Activated T-cell treated with anti-CD3 and anti-CD28 coated beads, Interleukin-2, amount 50 U/mL, for 4 hours (primary cell): ENCODE measurements at regions not wholly inside any gene's neighbourhood (a gene's known extent, or its start where the extent isn't known, plus 50 kb on each side); places are given as distances from the start of the nearest gene placed in this dataset.

ENCODE experiments used
- ATAC-seq, 2 donors: fragments of 200-7000 bp; cut with Tn5 transposase; one replicate each; pipeline ENCODE4 v1.10.0; 2021
- DNase-seq: peaks from one replicate; pipeline ENCODE4 v3.0.0-alpha.2; 2020
- H3K27me3 Mint-ChIP-seq: one replicate; pipeline ENCODE4 v1.8.0; 2021; ENCODE audit warnings: low read depth, mixed read lengths
- H3K36me3 Mint-ChIP-seq: one replicate; pipeline ENCODE4 v1.8.0; 2022; ENCODE audit warnings: mixed read lengths; ENCODE audit not compliant: insufficient read depth
- H3K4me1 Mint-ChIP-seq: one replicate; pipeline ENCODE4 v1.8.0; 2021; ENCODE audit warnings: low read depth, mixed read lengths
- H3K4me3 Mint-ChIP-seq: one replicate; pipeline ENCODE4 v1.8.0; 2021; ENCODE audit warnings: mild to moderate bottlenecking, moderate library complexity, mixed read lengths
- H3K9me3 Mint-ChIP-seq: one replicate; pipeline ENCODE4 v1.8.0; 2021; ENCODE audit warnings: mixed read lengths

- Mint-ChIP-seq H3K36me3 (no peaks in the 10 kb centered on the region), H3K9me3 (peaks cover 5% of the 10 kb centered on the region), H3K27me3 (peaks cover 17% of the 10 kb centered on the region), H3K4me3 (no peak overlapping the region), H3K4me1 (no peaks in the 10 kb centered on the region)
- no peak for DNase-seq
- ATAC-seq = no peak
Observed at GRCh38 chr11:70651031-70651430, 252.7 kb downstream of the CTTN start.

DNA sequence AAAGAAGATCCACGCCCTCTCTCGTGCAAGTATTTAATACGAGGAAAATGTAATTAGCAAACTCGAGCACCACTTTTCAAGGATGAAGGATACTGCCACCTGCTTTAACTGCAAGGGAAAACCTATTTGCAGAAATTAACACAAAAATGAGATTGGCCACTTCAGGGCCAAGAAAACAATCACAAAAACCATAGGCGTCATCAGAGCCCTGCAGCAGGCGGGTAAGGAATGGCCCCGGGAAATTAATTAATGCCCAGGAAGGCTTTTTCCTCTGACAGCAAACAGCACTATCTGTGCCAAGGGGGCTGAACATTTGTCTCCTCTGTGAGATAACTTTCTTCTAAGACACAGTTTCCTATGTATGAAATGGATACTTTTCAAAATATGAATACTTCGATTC is 255.7 kb downstream of the CTTN start:
- no peaks in the 10 kb centered on the region for H3K36me3 Mint-ChIP-seq
- H3K27me3 Mint-ChIP-seq = peaks cover 11% of the 10 kb centered on the region
- ATAC-seq (no peak), DNase-seq (no peak)
- no peak overlapping the region for H3K4me3 Mint-ChIP-seq
- H3K4me1 Mint-ChIP-seq = no peaks in the 10 kb centered on the region
- H3K9me3 Mint-ChIP-seq = peaks cover 5% of the 10 kb centered on the region

DNA sequence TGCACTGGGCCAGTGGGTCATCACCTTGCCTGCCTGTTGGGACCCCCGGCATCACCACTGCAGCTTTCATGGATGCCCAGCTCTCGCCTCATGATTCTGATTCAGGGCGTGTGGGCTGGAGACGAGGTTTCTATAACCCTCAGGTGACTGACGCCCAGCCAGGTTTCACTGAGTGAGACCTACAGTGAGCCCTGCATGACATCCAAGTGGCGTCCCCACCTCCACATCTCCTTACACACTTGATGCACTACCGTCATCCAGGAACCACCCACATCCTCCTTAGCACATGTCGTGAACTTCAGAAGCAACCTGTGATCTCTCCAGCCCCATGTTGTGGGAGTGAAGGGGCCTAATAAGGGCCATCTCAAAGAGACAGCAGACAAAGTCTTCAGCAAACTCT is 257.5 kb downstream of the CTTN start:
- Mint-ChIP-seq H3K9me3 (no peaks in the 10 kb centered on the region), H3K4me1 (no peaks in the 10 kb centered on the region), H3K36me3 (no peaks in the 10 kb centered on the region), H3K4me3 (no peak overlapping the region), H3K27me3 (peaks cover 25% of the 10 kb centered on the region)
- DNase-seq = no peak
- no peak for ATAC-seq

DNA sequence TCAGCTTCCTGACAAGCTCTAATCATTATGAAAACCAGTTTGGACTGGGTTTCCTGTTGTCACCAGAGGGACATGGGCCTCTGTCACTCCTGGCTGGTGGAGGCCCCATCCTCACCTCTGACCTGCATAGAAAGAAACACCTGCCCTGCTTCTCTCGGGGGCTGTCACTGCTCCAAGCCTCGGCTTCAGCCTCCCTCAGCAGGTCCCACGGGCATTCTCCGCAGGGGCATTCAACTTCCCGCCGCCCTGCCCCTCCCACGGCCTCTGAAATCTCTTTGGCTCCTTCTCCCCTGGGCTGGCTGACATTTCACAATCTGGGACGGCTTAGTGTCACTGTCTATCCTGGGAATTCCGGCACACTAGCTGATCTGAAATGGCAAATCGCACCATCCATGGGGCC is 257.9 kb downstream of the CTTN start:
- H3K4me3 Mint-ChIP-seq = no peak overlapping the region
- peaks cover 29% of the 10 kb centered on the region for H3K27me3 Mint-ChIP-seq
- no peaks in the 10 kb centered on the region for H3K4me1 Mint-ChIP-seq
- ATAC-seq (no peak), DNase-seq (no peak)
- no peaks in the 10 kb centered on the region for H3K9me3 Mint-ChIP-seq
- H3K36me3 Mint-ChIP-seq = no peaks in the 10 kb centered on the region

- DNase-seq = no peak
- Mint-ChIP-seq H3K9me3 (no peaks in the 10 kb centered on the region), H3K4me1 (no peaks in the 10 kb centered on the region), H3K36me3 (no peaks in the 10 kb centered on the region), H3K27me3 (peaks cover 57% of the 10 kb centered on the region), H3K4me3 (no peak overlapping the region)
- ATAC-seq = no peak
Observed at GRCh38 chr11:70660059-70660888, 261.9 kb downstream of the CTTN start.

GRCh38 chr11:70660889-70661197 is 262.5 kb downstream of the CTTN start:
- ATAC-seq = no peak
- no peak for DNase-seq
- H3K4me3 Mint-ChIP-seq = no peak overlapping the region
- H3K36me3 Mint-ChIP-seq = no peaks in the 10 kb centered on the region
- no peaks in the 10 kb centered on the region for H3K4me1 Mint-ChIP-seq
- H3K27me3 Mint-ChIP-seq = peaks cover 59% of the 10 kb centered on the region
- H3K9me3 Mint-ChIP-seq = no peaks in the 10 kb centered on the region

- DNase-seq (no peak), ATAC-seq (peak in 1 of 2 donors; percentile 36)
- Mint-ChIP-seq H3K4me1 (no peaks in the 10 kb centered on the region), H3K9me3 (no peaks in the 10 kb centered on the region), H3K4me3 (no peak overlapping the region), H3K36me3 (no peaks in the 10 kb centered on the region), H3K27me3 (peaks cover 61% of the 10 kb centered on the region)
Observed at GRCh38 chr11:70661761-70662501, 263.6 kb downstream of the CTTN start.

- H3K27me3 Mint-ChIP-seq = peaks cover 61% of the 10 kb centered on the region
- no peak for DNase-seq
- ATAC-seq = no peak
- H3K4me1 Mint-ChIP-seq = no peaks in the 10 kb centered on the region
- no peaks in the 10 kb centered on the region for H3K36me3 Mint-ChIP-seq
- H3K4me3 Mint-ChIP-seq = no peak overlapping the region
- H3K9me3 Mint-ChIP-seq = no peaks in the 10 kb centered on the region
Observed at GRCh38 chr11:70662691-70663098, 264.4 kb downstream of the CTTN start.

GRCh38 chr11:70663815-70664214 is 265.5 kb downstream of the CTTN start:
- Mint-ChIP-seq H3K9me3 (no peaks in the 10 kb centered on the region), H3K27me3 (peaks cover 62% of the 10 kb centered on the region), H3K4me3 (no peak overlapping the region), H3K36me3 (no peaks in the 10 kb centered on the region), H3K4me1 (no peaks in the 10 kb centered on the region)
- DNase-seq (no peak), ATAC-seq (no peak)

DNA sequence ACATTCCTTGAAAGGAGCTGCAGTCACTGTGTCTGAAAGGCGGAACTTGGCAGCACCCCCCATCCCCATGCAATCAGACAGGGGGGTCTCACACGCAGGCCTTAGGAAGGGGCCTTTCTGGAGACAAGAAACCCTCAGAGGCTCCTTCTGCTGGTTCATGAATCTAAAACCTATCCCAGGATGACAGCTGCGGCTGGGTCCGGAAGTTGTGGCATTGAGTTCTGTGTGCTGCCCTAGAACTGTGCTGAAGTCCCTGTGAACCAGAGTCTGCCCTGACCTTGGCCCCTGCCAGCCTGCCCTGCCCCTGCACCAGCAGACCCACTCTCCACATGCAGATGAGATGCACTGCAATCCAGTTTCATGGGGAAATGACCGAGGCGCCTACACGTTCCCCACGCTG is 268.0 kb downstream of the CTTN start:
- no peak for DNase-seq
- Mint-ChIP-seq H3K36me3 (no peaks in the 10 kb centered on the region), H3K4me3 (no peak overlapping the region), H3K9me3 (no peaks in the 10 kb centered on the region), H3K27me3 (peaks cover 43% of the 10 kb centered on the region), H3K4me1 (no peaks in the 10 kb centered on the region)
- ATAC-seq = no peak

GRCh38 chr11:70667767-70668166 is 269.4 kb downstream of the CTTN start:
- DNase-seq = no peak
- ATAC-seq = no peak
- Mint-ChIP-seq H3K4me1 (no peaks in the 10 kb centered on the region), H3K36me3 (no peaks in the 10 kb centered on the region), H3K27me3 (peaks cover 36% of the 10 kb centered on the region), H3K9me3 (no peaks in the 10 kb centered on the region), H3K4me3 (no peak overlapping the region)

GRCh38 chr11:70668204-70669202 is 270.2 kb downstream of the CTTN start:
- Mint-ChIP-seq H3K36me3 (no peaks in the 10 kb centered on the region), H3K4me3 (no peak overlapping the region), H3K27me3 (peaks cover 29% of the 10 kb centered on the region), H3K9me3 (no peaks in the 10 kb centered on the region), H3K4me1 (no peaks in the 10 kb centered on the region)
- DNase-seq (no peak), ATAC-seq (no peak)

DNA sequence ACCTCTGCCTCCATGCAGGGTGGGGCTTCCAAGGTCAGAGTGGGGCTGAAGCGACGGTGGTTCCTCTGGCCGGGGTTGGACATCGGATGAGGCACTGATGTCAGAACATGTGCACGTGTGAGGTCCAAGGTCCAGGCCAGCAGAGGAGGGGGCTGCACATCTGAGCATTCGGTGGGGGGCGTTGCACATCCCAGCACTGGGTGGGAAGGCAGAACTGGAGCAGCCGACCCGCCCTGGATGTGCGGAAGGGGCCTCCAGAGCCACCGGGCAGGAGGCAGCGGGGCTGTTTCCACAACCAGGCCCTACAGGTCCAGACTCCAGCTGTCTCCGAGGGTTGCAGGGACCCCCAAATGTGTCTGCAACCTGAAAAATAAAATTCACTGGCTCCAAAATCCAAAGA is 271.0 kb downstream of the CTTN start:
- Mint-ChIP-seq H3K27me3 (peaks cover 24% of the 10 kb centered on the region), H3K9me3 (no peaks in the 10 kb centered on the region), H3K36me3 (no peaks in the 10 kb centered on the region), H3K4me3 (no peak overlapping the region), H3K4me1 (no peaks in the 10 kb centered on the region)
- no peak for DNase-seq
- ATAC-seq = no peak

DNA sequence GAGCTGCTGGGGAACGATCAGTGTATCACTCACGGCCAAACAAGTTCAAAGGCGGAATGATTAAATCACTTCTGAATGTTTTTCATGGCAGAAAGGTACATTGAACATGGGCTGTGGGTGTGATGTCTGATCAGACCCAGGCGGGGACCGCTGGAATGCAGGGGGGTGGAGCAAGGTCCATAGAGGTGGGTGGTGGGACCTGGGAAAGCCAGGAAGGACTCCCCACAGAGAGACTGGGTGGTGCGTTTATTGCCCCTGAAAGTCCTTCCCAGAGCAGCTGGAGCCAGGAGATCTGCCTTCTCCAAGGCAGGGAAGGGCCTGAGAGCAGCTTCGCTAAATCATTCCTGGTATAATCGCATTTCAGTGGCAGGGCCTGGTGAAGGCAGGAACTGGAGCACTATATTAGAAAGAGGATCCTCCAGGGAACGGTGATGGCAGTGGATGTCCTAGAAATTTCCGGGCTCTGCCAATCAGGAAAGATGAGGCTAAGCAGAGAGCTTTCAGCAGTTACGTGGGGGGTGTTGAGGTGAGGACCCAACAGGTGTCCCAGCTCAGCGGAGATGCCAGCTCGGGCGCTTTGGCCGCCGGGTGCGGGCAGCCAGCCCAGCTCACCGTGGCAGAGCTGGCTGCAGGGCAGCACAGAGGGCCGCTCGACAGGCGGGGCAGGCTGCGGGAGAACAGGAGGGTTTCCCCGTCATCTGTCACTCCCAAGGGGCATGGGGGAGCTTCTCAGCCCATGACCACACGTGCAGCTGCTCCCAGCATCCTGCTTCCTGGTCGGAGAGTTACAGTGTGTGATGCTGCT is 271.7 kb downstream of the CTTN start:
- no peaks in the 10 kb centered on the region for H3K9me3 Mint-ChIP-seq
- no peaks in the 10 kb centered on the region for H3K4me1 Mint-ChIP-seq
- H3K36me3 Mint-ChIP-seq = no peaks in the 10 kb centered on the region
- DNase-seq = no peak
- no peak for ATAC-seq
- peaks cover 16% of the 10 kb centered on the region for H3K27me3 Mint-ChIP-seq
- H3K4me3 Mint-ChIP-seq = no peak overlapping the region
